SK-N-SH (cell line): ENCODE measurements at regions not wholly inside any gene's neighbourhood (a gene's known extent, or its start where the extent isn't known, plus 50 kb on each side); places are given as distances from the start of the nearest gene placed in this dataset.

ENCODE experiments used
- CTCF ChIA-PET: fragments of 300-600, 350-600 bp; formaldehyde crosslinking; extraction: SDS; loops from one replicate; lab custom pipeline; 2021; lab: Yijun Ruan, JAX
- POLR2A ChIA-PET: fragments of 350-600 bp; sonication (Branson Sonifier 250); formaldehyde crosslinking; extraction: SDS; loops from one replicate; lab custom pipeline; 2020; ENCODE audit warnings: antibody characterized with exemption, inconsistent platforms; lab: Yijun Ruan, JAX
- DNase-seq: peaks from one replicate; pipeline ENCODE4 v3.0.0; 2012
- H2AFZ ChIP-seq: fragments of 200-600 bp; sonication (generic); 2 replicates; pipeline ENCODE4 v1.8.1; 2016; ENCODE audit warnings: antibody characterized with exemption, mild to moderate bottlenecking, low read depth
- H3F3A ChIP-seq: fragments of 200-600 bp; sonication (generic); replicated peaks from 2 replicates; pipeline ENCODE3; 2016; ENCODE audit warnings: antibody characterized with exemption, mild to moderate bottlenecking; ENCODE audit not compliant: insufficient read depth
- H3K27ac ChIP-seq, 2 experiments: fragments of 200-500 bp in 1 of 2; fragments of 200-600 bp in 1 of 2; sonication (Bioruptor generic) in 1 of 2; sonication (generic), shearing (Covaris generic) in 1 of 2; 2 replicates each; pipeline versions ENCODE4 v1.5.1 to v1.6.1; 2014 to 2016; ENCODE audit warnings: low read depth in 2 of 2, inconsistent platforms in 1 of 2, low read length in 1 of 2, mild to moderate bottlenecking in 1 of 2, mixed read lengths in 1 of 2
- H3K27me3 ChIP-seq: fragments of 200-600 bp; sonication (generic), shearing (Covaris generic); 2 replicates; pipeline ENCODE4 v1.6.1; 2016; ENCODE audit warnings: mixed run types; ENCODE audit not compliant: insufficient read depth
- H3K36me3 ChIP-seq, 2 experiments: fragments of 200-500 bp in 1 of 2; fragments of 200-600 bp in 1 of 2; sonication (Bioruptor generic) in 1 of 2; sonication (generic) in 1 of 2; replicated peaks in 1 of 2; 2 replicates each; pipeline versions ENCODE3 to v1.5.1; 2014 to 2016; ENCODE audit warnings: low read length in 1 of 2, mild to moderate bottlenecking in 1 of 2; ENCODE audit not compliant: insufficient read depth in 2 of 2, control insufficient read depth in 1 of 2
- H3K4me1 ChIP-seq, 2 experiments: fragments of 200-500 bp in 1 of 2; fragments of 200-600 bp in 1 of 2; sonication (Bioruptor generic) in 1 of 2; sonication (generic), shearing (Covaris generic) in 1 of 2; 2 replicates each; pipeline versions ENCODE4 v1.5.1 to v1.6.1; 2014 to 2016; ENCODE audit warnings: low read depth in 1 of 2, low read length in 1 of 2, mixed run types in 1 of 2; ENCODE audit not compliant: insufficient read depth in 2 of 2, control insufficient read depth in 1 of 2
- H3K4me2 ChIP-seq: fragments of 200-600 bp; sonication (generic), shearing (Covaris generic); 2 replicates; pipeline ENCODE4 v1.6.1; 2017; ENCODE audit warnings: mixed run types
- H3K4me3 ChIP-seq, 2 experiments: fragments of 200-500 bp in 1 of 2; fragments of 200-600 bp in 1 of 2; sonication (Bioruptor generic) in 1 of 2; sonication (generic), shearing (Covaris generic) in 1 of 2; 2 replicates each; pipeline versions ENCODE4 v1.5.1 to v1.8.1; 2014 to 2016; ENCODE audit warnings: low read depth in 2 of 2, inconsistent platforms in 1 of 2, low read length in 1 of 2, mild to moderate bottlenecking in 1 of 2, mixed read lengths in 1 of 2, moderate library complexity in 1 of 2
- H3K79me2 ChIP-seq: fragments of 200-600 bp; sonication (generic); 2 replicates; pipeline ENCODE4 v1.8.1; 2017; ENCODE audit warnings: mild to moderate bottlenecking; ENCODE audit not compliant: insufficient read depth
- H3K9ac ChIP-seq: fragments of 200-600 bp; sonication (generic); 2 replicates; pipeline ENCODE4 v1.6.1; 2017; ENCODE audit warnings: mixed run types
- H3K9me2 ChIP-seq: fragments of 200-600 bp; sonication (generic); 2 replicates; pipeline ENCODE4 v1.6.1; 2017; ENCODE audit warnings: mixed run types
- H3K9me3 ChIP-seq: fragments of 200-600 bp; sonication (generic); 2 replicates; pipeline ENCODE4 v1.6.1; 2017; ENCODE audit warnings: mixed run types, mild to moderate bottlenecking, moderate library complexity
- H4K20me1 ChIP-seq: fragments of 200-600 bp; sonication (generic); 2 replicates; pipeline ENCODE4 v1.6.1; 2017; ENCODE audit warnings: mild to moderate bottlenecking, mixed run types; ENCODE audit not compliant: insufficient read depth
- EP300 ChIP-seq, 2 experiments: IDR thresholded peaks; 2 replicates each; pipeline versions ENCODE4 v1.4.0 to v1.6.1; 2012; ENCODE audit warnings: borderline replicate concordance in 1 of 2, low read depth in 1 of 2, low read length in 1 of 2
- FOSL2 ChIP-seq: IDR thresholded peaks from 2 replicates; pipeline ENCODE4 v1.4.0; 2012; ENCODE audit warnings: low read depth, mild to moderate bottlenecking, moderate library complexity, borderline replicate concordance
- FOXM1 ChIP-seq: IDR thresholded peaks from 2 replicates; pipeline ENCODE4 v1.4.0; 2012; ENCODE audit warnings: low read depth, mild to moderate bottlenecking
- JUND ChIP-seq: IDR thresholded peaks from 2 replicates; pipeline ENCODE4 v1.4.0; 2012
- MEF2A ChIP-seq: IDR thresholded peaks from 2 replicates; pipeline ENCODE4 v1.4.0; 2012; ENCODE audit warnings: low read depth, borderline replicate concordance
- POLR2AphosphoS5 ChIP-seq: IDR thresholded peaks from 2 replicates; pipeline ENCODE4 v1.6.1; 2012; ENCODE audit warnings: low read depth, low read length
- SIN3A ChIP-seq: IDR thresholded peaks from 2 replicates; pipeline ENCODE4 v1.6.1; 2012; ENCODE audit warnings: low read depth, mild to moderate bottlenecking, low read length, moderate library complexity, borderline replicate concordance
- TAF1 ChIP-seq: IDR thresholded peaks from 2 replicates; pipeline ENCODE4 v1.6.1; 2012; ENCODE audit warnings: low read depth, mild to moderate bottlenecking, low read length, moderate library complexity, borderline replicate concordance
- TCF12 ChIP-seq: IDR thresholded peaks from 2 replicates; pipeline ENCODE4 v1.4.0; 2012
- WGBS: methylation state at CpG from one replicate; pipeline ENCODE4 v1.1.6; 2017; ENCODE audit warnings: low lambda C conversion rate; 5-methylcytosine and 5-hydroxymethylcytosine counted together
- TF ChIP-seq, protein P1 (sequence below): IDR thresholded peaks from 2 replicates; pipeline ENCODE4 v1.4.0; 2012; ENCODE audit warnings: low read depth, borderline replicate concordance
- TF ChIP-seq, protein P2 (sequence below): IDR thresholded peaks from 2 replicates; pipeline ENCODE4; 2012

DNA sequence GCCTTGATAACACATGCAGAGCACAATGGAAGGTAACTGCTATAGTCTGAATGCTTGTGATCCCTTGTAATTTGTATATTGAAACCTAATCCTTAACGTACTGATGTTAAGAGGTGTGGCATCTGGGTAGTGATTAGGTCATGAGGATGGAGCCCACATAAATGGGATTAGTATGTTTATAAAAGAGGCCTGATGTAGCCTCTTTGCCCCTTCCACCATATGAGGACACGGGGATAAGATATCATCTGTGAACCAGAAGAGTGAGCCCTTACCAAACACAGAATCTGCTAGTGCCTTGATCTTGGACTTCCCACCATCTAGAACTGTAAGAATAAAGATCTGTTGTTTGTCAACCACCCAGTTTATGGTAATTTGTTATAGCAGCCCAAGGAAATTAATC is 1074.2 kb upstream of the INTU start (continued):
- TF ChIP-seq, protein P1, sequence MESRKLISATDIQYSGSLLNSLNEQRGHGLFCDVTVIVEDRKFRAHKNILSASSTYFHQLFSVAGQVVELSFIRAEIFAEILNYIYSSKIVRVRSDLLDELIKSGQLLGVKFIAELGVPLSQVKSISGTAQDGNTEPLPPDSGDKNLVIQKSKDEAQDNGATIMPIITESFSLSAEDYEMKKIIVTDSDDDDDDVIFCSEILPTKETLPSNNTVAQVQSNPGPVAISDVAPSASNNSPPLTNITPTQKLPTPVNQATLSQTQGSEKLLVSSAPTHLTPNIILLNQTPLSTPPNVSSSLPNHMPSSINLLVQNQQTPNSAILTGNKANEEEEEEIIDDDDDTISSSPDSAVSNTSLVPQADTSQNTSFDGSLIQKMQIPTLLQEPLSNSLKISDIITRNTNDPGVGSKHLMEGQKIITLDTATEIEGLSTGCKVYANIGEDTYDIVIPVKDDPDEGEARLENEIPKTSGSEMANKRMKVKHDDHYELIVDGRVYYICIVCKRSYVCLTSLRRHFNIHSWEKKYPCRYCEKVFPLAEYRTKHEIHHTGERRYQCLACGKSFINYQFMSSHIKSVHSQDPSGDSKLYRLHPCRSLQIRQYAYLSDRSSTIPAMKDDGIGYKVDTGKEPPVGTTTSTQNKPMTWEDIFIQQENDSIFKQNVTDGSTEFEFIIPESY, result no peak

DNA sequence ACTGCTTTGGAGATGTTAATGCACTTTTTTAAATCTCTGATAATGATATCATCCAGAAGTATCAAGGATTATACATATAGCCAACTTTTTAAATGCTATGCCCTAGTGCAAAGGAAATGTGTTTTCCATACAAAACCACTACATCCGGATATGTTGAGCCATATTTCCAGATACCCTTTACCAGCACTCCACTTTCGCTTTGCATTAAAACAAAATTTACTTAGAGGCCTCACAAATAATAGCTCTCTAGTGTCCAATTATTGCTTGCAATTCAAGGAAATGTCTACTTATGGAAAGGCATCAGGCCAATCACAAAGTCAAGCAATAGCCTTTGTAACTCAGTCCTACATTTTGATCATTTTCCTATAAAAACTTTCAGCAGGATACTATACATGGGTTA is 1072.8 kb upstream of the INTU start:
- no peak for DNase-seq
- ChIA-PET POLR2A (no interaction called here), CTCF (no interaction called here)
- H3K36me3 ChIP-seq, result no peaks in the 10 kb centered on the region
- H2AFZ ChIP-seq, result no peak overlapping the region
- no peak for TF ChIP-seq POLR2AphosphoS5
- TF ChIP-seq MEF2A, result no peak
- no peak for TF ChIP-seq TAF1
- no peak for TF ChIP-seq SIN3A
- no peaks in the 10 kb centered on the region; a peak in 1 of 4 replicates for H3K4me1 ChIP-seq
- no peaks in the 10 kb centered on the region for H4K20me1 ChIP-seq
- H3K4me2 ChIP-seq, result no peak overlapping the region
- H3K9me2 ChIP-seq, result no peaks in the 10 kb centered on the region
- H3K27me3 ChIP-seq, result no peaks in the 10 kb centered on the region
- no peak overlapping the region for H3K27ac ChIP-seq
- no peaks in the 10 kb centered on the region for H3K79me2 ChIP-seq
- H3F3A ChIP-seq, result no peaks in the 10 kb centered on the region
- no peak overlapping the region for H3K9ac ChIP-seq
- 43% methylated on average over 2 of the region's 2 CpGs for whole genome bisulfite sequencing
- no peak overlapping the region for H3K4me3 ChIP-seq
- 0 out of 2 replicates have a peak, but pooled peaks cover 3% of the 10 kb centered on the region for H3K9me3 ChIP-seq

DNA sequence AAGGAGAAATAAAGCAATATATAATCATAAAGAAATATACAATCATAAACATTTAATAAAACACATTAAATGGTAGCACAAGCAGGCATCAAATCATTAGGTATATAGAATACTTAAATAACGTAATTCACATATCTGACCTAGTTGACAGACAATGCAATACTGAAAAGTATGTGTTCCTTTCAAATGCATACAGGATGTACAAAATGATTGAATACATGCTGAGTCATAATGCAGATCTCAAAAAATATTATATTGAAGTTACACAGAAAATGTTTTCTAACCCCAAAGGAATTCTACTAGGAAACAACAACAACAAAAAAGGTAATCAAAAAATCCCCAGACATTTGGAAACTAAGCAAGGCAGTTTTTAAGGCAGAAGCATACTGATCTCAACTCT is 1072.0 kb upstream of the INTU start:
- no peaks in the 10 kb centered on the region for H3K79me2 ChIP-seq
- no peak overlapping the region for H3K9ac ChIP-seq
- no peaks in the 10 kb centered on the region; a peak in 1 of 4 replicates for H3K4me1 ChIP-seq
- no peaks in the 10 kb centered on the region for H3K27me3 ChIP-seq
- peak; percentile 57; the same call in 1 of the 2 replicates for TF ChIP-seq JUND
- peak; percentile 58; the same call in 1 of the 2 replicates for TF ChIP-seq FOSL2
- peak; percentile 90 for TF ChIP-seq TCF12
- no peak for TF ChIP-seq TAF1
- TF ChIP-seq SIN3A, result no peak
- TF ChIP-seq, protein P2, sequence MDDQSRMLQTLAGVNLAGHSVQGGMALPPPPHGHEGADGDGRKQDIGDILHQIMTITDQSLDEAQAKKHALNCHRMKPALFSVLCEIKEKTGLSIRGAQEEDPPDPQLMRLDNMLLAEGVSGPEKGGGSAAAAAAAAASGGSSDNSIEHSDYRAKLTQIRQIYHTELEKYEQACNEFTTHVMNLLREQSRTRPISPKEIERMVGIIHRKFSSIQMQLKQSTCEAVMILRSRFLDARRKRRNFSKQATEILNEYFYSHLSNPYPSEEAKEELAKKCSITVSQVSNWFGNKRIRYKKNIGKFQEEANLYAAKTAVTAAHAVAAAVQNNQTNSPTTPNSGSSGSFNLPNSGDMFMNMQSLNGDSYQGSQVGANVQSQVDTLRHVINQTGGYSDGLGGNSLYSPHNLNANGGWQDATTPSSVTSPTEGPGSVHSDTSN, result peak; percentile 79
- TF ChIP-seq FOXM1, result no peak
- TF ChIP-seq EP300 (IDR thresholded peaks at IDR 0.05; ENCODE audit: borderline replicate concordance in 1 of 2, low read depth in 1 of 2, low read length in 1 of 2), result peak; percentile 33 to 77; a peak in 3 of 4 replicates
- TF ChIP-seq, all 33 proteins: peak for 5
- no peak overlapping the region for H3K4me2 ChIP-seq
- WGBS, result 41% methylated on average over 1 of the region's 1 CpG
- 0 out of 2 replicates have a peak, but pooled peaks cover 3% of the 10 kb centered on the region for H3K9me3 ChIP-seq
- no peak overlapping the region for H3K4me3 ChIP-seq
- H3K9me2 ChIP-seq, result no peaks in the 10 kb centered on the region
- H4K20me1 ChIP-seq, result no peaks in the 10 kb centered on the region
- CTCF ChIA-PET, result no interaction called here
- H2AFZ ChIP-seq, result no peak overlapping the region
- DNase-seq, result no peak
- POLR2A ChIA-PET, result no interaction called here
- H3F3A ChIP-seq, result no peaks in the 10 kb centered on the region
- H3K36me3 ChIP-seq, result no peaks in the 10 kb centered on the region
- no peak overlapping the region; a peak in 1 of 4 replicates for H3K27ac ChIP-seq
